Tibial artery (tissue), 4 donors: ENCODE measurements at regions not wholly inside any gene's neighbourhood (a gene's known extent, or its start where the extent isn't known, plus 50 kb on each side); places are given as distances from the start of the nearest gene placed in this dataset.

ENCODE experiments used
- DNase-seq, 2 donors: peaks; one replicate each; pipeline ENCODE4 v3.0.0-alpha.2; 2019
- H3K27ac ChIP-seq, 2 donors: fragments of 200-600 bp; sonication (generic) in 1 of 2; 1 replicate in 1 of 2; 2 replicates in 1 of 2; pipeline ENCODE4 v1.5.1; 2018 to 2019; ENCODE audit warnings: mild to moderate bottlenecking in 1 of 2
- H3K27me3 ChIP-seq, 2 donors: fragments of 200-600 bp; sonication (generic) in 1 of 2; one replicate each; pipeline versions ENCODE4 v1.5.1 to v1.6.0; 2016 to 2019
- H3K36me3 ChIP-seq, 3 donors: fragments of 200-600 bp; sonication (generic) in 2 of 3; one replicate each; pipeline ENCODE4 v1.5.1; 2016 to 2019; ENCODE audit warnings: mild to moderate bottlenecking in 2 of 3
- H3K4me1 ChIP-seq, 4 donors: fragments of 200-600 bp; sonication (generic) in 2 of 4; 1 replicate in 3 of 4; 2 replicates in 1 of 4; pipeline ENCODE4 v1.5.1; 2016 to 2019
- H3K4me3 ChIP-seq, 2 donors: fragments of 200-600 bp; sonication (generic) in 1 of 2; 1 replicate in 1 of 2; 2 replicates in 1 of 2; pipeline ENCODE4 v1.5.1; 2018 to 2019; ENCODE audit warnings: mild to moderate bottlenecking in 2 of 2
- H3K9me3 ChIP-seq, 3 donors: fragments of 200-600 bp; sonication (generic) in 1 of 3; one replicate each; pipeline ENCODE4 v1.5.1; 2016 to 2019
- intact Hi-C: fragments of 100-400 bp; cut with DNase I; formaldehyde crosslinking; loops from one replicate; pipeline ENCODE4 v1.15.0; 2023; ENCODE audit warnings: low total_unique reads
- TF ChIP-seq, protein P1 (sequence below), 2 experiments: fragments of 200-600 bp in 1 of 2; fragments of 450-650 bp in 1 of 2; IDR thresholded peaks; one replicate each; pipeline ENCODE4 v1.5.1; 2017 to 2019; ENCODE audit warnings: antibody characterized with exemption in 2 of 2, mild to moderate bottlenecking in 1 of 2, moderate library complexity in 1 of 2

DNA sequence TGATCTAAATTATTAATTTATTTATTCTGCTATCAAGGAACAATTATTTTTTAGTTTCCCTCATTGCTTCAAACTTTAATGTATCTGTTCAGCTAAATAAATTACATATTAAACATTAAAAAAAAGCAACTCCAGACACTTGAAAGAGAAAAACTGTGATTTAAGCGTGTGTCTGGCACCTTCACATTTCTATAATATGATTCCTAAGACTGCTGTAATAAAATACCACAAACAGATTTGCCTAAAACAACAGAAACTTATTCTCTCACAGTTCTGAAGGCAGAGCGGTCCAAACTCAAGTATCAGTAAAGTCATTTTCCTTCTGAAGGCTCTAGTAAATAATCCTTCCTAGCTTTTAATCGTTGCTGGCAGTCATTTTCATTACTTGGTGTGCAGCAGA, 580.4 kb upstream of the KCND2 start:
- Histone ChIP-seq H3K27me3 (no peaks in the 10 kb centered on the region), H3K4me1 (no peaks in the 10 kb centered on the region), H3K9me3 (no peaks in the 10 kb centered on the region), H3K27ac (no peak overlapping the region), H3K36me3 (no peaks in the 10 kb centered on the region), H3K4me3 (no peak overlapping the region)
- TF ChIP-seq, protein P1, sequence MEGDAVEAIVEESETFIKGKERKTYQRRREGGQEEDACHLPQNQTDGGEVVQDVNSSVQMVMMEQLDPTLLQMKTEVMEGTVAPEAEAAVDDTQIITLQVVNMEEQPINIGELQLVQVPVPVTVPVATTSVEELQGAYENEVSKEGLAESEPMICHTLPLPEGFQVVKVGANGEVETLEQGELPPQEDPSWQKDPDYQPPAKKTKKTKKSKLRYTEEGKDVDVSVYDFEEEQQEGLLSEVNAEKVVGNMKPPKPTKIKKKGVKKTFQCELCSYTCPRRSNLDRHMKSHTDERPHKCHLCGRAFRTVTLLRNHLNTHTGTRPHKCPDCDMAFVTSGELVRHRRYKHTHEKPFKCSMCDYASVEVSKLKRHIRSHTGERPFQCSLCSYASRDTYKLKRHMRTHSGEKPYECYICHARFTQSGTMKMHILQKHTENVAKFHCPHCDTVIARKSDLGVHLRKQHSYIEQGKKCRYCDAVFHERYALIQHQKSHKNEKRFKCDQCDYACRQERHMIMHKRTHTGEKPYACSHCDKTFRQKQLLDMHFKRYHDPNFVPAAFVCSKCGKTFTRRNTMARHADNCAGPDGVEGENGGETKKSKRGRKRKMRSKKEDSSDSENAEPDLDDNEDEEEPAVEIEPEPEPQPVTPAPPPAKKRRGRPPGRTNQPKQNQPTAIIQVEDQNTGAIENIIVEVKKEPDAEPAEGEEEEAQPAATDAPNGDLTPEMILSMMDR (IDR thresholded peaks at IDR 0.05), result no peak
- DNase-seq, result no peak
- intact Hi-C loops, result no loop called here

DNA sequence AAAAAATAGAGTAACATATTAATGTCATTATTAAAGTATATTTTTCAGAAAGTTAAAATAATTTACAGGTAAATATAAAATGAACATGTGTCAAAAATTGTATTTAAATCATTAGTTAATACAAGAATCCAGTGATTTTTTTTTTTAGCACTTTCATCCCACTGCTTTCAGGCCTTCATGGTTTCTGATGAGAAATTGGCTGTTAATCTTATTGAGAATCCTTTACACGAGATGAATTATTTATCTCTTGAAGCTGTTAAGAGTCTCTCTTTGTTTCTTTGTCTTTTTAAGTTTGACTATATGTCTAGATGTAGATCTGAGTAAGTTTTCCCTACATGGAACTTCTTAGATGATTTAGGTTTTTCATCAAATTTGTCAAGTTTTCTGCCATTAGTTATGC, 578.5 kb upstream of the KCND2 start:
- Histone ChIP-seq H3K36me3 (no peaks in the 10 kb centered on the region), H3K4me3 (no peak overlapping the region), H3K9me3 (no peaks in the 10 kb centered on the region), H3K4me1 (no peaks in the 10 kb centered on the region), H3K27me3 (no peaks in the 10 kb centered on the region), H3K27ac (no peak overlapping the region)
- intact Hi-C loops, result no loop called here
- TF ChIP-seq, protein P1 (IDR thresholded peaks at IDR 0.05), result no peak
- no peak for DNase-seq

DNA sequence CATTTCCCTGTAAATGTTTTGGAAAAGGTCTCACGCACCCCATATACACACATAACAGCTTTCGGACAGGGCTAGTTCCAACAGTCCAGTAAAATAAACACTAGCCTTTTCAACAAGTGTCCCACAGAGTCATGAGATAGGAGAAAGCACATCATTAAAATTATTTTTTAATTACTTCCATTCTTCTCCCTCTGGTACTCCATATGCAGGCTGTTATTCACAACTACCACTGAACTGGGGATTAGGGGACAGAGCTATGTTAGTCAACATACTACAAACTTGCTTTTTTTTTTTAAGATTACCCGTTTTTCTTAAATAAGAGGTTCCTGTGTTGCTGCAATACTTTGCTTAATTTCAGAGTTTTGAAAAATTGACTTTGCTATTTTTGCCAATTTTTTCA, 576.6 kb upstream of the KCND2 start:
- Histone ChIP-seq H3K9me3 (no peaks in the 10 kb centered on the region), H3K4me3 (no peak overlapping the region), H3K36me3 (no peaks in the 10 kb centered on the region), H3K27ac (no peak overlapping the region), H3K4me1 (no peaks in the 10 kb centered on the region), H3K27me3 (no peaks in the 10 kb centered on the region)
- DNase-seq, result no peak
- TF ChIP-seq, protein P1 (IDR thresholded peaks at IDR 0.05), result no peak
- intact Hi-C loops, result no loop called here

DNA sequence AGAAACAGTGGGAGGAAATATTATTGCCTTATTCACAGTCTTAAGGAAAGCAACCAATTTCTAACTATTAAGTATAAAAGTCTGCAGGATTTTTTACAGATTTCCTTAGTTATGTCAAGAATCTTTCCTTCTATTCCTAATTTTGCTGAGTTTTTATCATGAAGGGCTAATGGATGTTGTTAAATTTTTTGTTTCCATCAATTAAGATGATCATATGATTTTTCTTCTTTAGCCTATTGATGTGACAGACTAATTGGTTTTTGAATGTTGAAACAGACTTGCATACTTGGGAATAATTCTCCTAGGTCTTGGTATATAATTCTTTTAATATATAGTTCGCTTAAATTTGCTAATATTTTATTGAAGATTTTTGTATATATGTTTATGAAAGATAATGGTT, 569.1 kb upstream of the KCND2 start:
- Histone ChIP-seq H3K9me3 (peaks cover 0 to 5% (median 0%) of the 10 kb centered on the region in 3 donors), H3K4me1 (no peaks in the 10 kb centered on the region), H3K4me3 (no peak overlapping the region), H3K36me3 (no peaks in the 10 kb centered on the region), H3K27me3 (no peaks in the 10 kb centered on the region), H3K27ac (no peak overlapping the region)
- TF ChIP-seq, protein P1 (IDR thresholded peaks at IDR 0.05), result no peak
- intact Hi-C loops, result no loop called here
- DNase-seq, result no peak

DNA sequence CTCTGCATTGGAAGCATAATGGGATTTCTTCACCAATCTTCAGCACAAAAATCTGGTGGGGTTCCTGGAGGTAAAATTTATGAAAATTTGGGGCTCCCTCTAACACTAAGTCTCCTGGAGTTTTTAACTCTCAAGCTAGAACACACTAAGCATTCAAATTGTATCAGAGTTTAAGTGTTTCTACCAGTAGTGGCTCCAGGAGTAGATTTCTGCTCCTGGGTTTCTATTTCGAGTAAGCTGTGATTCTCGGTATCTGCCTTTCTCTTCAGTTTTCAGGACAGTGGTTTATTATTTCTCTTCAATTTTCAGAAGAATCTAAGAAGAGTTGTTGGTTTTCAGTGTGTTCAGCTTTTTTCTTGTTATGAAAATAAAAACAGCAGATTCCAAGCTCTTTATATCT, 566.4 kb upstream of the KCND2 start:
- Histone ChIP-seq H3K36me3 (no peaks in the 10 kb centered on the region), H3K27ac (no peak overlapping the region), H3K4me3 (no peak overlapping the region), H3K9me3 (peaks cover 0 to 5% (median 0%) of the 10 kb centered on the region in 3 donors), H3K27me3 (no peaks in the 10 kb centered on the region), H3K4me1 (no peaks in the 10 kb centered on the region)
- no peak for DNase-seq
- intact Hi-C loops, result no loop called here
- TF ChIP-seq, protein P1 (IDR thresholded peaks at IDR 0.05), result no peak

DNA sequence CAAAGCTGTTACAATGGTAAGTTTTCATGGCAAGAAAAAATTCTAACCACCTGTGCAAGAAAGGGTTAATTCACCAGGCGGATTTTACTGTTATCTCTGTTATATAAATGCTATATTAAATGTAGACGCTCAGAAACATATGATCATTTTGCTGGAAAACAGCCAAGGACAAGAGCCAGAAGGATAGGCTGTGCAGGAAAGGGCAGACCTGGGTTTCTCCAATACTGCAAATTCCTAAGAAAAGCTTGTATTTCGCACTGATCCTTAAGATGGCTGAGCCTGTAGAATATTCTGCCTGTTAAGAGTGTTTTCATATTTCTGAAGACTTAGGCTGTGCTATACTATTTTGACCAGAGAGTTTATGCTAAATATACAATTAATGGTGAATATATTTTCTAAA, 564.1 kb upstream of the KCND2 start:
- H3K4me3 ChIP-seq, result no peak overlapping the region
- H3K9me3 ChIP-seq, result no peaks in the 10 kb centered on the region
- no peaks in the 10 kb centered on the region for H3K4me1 ChIP-seq
- H3K27me3 ChIP-seq, result no peaks in the 10 kb centered on the region
- no peaks in the 10 kb centered on the region for H3K36me3 ChIP-seq
- TF ChIP-seq, protein P1 (IDR thresholded peaks at IDR 0.05), result no peak
- no peak for DNase-seq
- no peak overlapping the region for H3K27ac ChIP-seq
- intact Hi-C loops, result no loop called here
